B cell (primary cell): ENCODE measurements at regions not wholly inside any gene's neighbourhood (a gene's known extent, or its start where the extent isn't known, plus 50 kb on each side); places are given as distances from the start of the nearest gene placed in this dataset.

ENCODE experiments used
- ATAC-seq: fragments of 200-7000 bp; cut with Tn5 transposase; one replicate; pipeline ENCODE4 v1.10.0; 2021; ENCODE audit warnings: low read depth, mild to moderate bottlenecking, moderate number of reproducible peaks, moderate library complexity
- CTCF ChIA-PET: fragments of 350-600 bp; sonication (Branson Sonifier 250); formaldehyde crosslinking; loops from one replicate; lab custom pipeline; 2021; ENCODE audit warnings: antibody characterized with exemption, inconsistent platforms; lab: Charles Lee
- POLR2A ChIA-PET: fragments of 350-600 bp; sonication (Branson Sonifier 250); formaldehyde crosslinking; loops from one replicate; lab custom pipeline; 2021; ENCODE audit warnings: antibody characterized with exemption; lab: Charles Lee
- DNase-seq: peaks from one replicate; pipeline ENCODE4 v3.0.0; 2013
- H2AFZ ChIP-seq: 2 replicates; pipeline ENCODE4 v1.6.1; 2012; ENCODE audit warnings: mild to moderate bottlenecking, low read depth, low read length; ENCODE audit not compliant: insufficient read depth, poor library complexity, severe bottlenecking
- H3K27ac ChIP-seq, 2 donors: 1 replicate in 1 of 2; 2 replicates in 1 of 2; pipeline ENCODE4 v1.5.1; 2012 to 2013; ENCODE audit warnings: low read length in 2 of 2, mild to moderate bottlenecking in 2 of 2, moderate library complexity in 1 of 2
- H3K27me3 ChIP-seq, 4 experiments: fragments of 200-600 bp in 1 of 4; sonication (generic) in 1 of 4; replicated peaks in 1 of 4; 1 replicate in 2 of 4; 2 replicates in 2 of 4; pipeline versions ENCODE4 v1.6.1 to v1.7.0; 2013 to 2016; ENCODE audit warnings: low read length in 3 of 4, mild to moderate bottlenecking in 2 of 4, mixed read lengths in 1 of 4, moderate library complexity in 1 of 4; ENCODE audit not compliant: insufficient read depth in 4 of 4, control insufficient read depth in 3 of 4; ENCODE audit errors: control extremely low read depth in 1 of 4
- H3K36me3 ChIP-seq, 2 experiments: replicated peaks in 1 of 2; 1 replicate in 1 of 2; 2 replicates in 1 of 2; pipeline versions ENCODE4 v1.6.1 to v1.7.1; 2013; ENCODE audit warnings: low read length in 1 of 2; ENCODE audit not compliant: insufficient read depth in 2 of 2, control insufficient read depth in 1 of 2; ENCODE audit errors: control extremely low read depth in 1 of 2, extremely low read depth in 1 of 2
- H3K4me1 ChIP-seq, 2 donors: fragments of 200-600 bp in 1 of 2; sonication (generic) in 1 of 2; 1 replicate in 1 of 2; 2 replicates in 1 of 2; pipeline versions ENCODE4 v1.5.1 to v1.6.1; 2013 to 2017; ENCODE audit warnings: low read length in 2 of 2; ENCODE audit not compliant: control insufficient read depth in 2 of 2, insufficient read depth in 2 of 2
- H3K4me2 ChIP-seq: replicated peaks from 2 replicates; pipeline ENCODE3; 2012; ENCODE audit warnings: mild to moderate bottlenecking, low read depth, low read length; ENCODE audit not compliant: poor library complexity, severe bottlenecking
- H3K4me3 ChIP-seq, 5 experiments: fragments of 200-600 bp in 1 of 5; sonication (generic) in 1 of 5; 1 replicate in 3 of 5; 2 replicates in 2 of 5; pipeline versions ENCODE4 v1.5.1 to v1.7.0; 2011 to 2016; ENCODE audit warnings: low read length in 4 of 5, mild to moderate bottlenecking in 4 of 5, low read depth in 2 of 5, control low read depth in 1 of 5, moderate library complexity in 1 of 5; ENCODE audit not compliant: insufficient read depth in 1 of 5; ENCODE audit errors: control extremely low read depth in 1 of 5, extremely low read depth in 1 of 5
- H3K79me2 ChIP-seq: fragments of 200-600 bp; sonication (generic); one replicate; pipeline ENCODE4 v1.6.0; 2016; ENCODE audit warnings: low read length; ENCODE audit not compliant: control insufficient read depth, insufficient read depth
- H3K9ac ChIP-seq: fragments of 200-600 bp; sonication (generic); 2 replicates; pipeline ENCODE4 v1.6.1; 2017; ENCODE audit warnings: mild to moderate bottlenecking, low read length, moderate library complexity
- H3K9me3 ChIP-seq, 3 donors: one replicate each; pipeline versions ENCODE4 v1.6.1 to v1.7.1; 2013; ENCODE audit warnings: low read length in 2 of 3; ENCODE audit not compliant: control insufficient read depth in 2 of 3, insufficient read depth in 1 of 3; ENCODE audit errors: control extremely low read depth in 1 of 3
- H4K20me1 ChIP-seq: 2 replicates; pipeline ENCODE4 v1.6.0; 2012; ENCODE audit warnings: mild to moderate bottlenecking, low read length; ENCODE audit not compliant: insufficient read depth, control insufficient read depth, poor library complexity, severe bottlenecking
- H3K27ac Mint-ChIP-seq: one replicate; pipeline ENCODE4 v1.8.0; 2021; ENCODE audit warnings: mixed read lengths
- H3K27me3 Mint-ChIP-seq: one replicate; pipeline ENCODE4 v1.8.0; 2021; ENCODE audit warnings: mixed read lengths
- H3K4me1 Mint-ChIP-seq: one replicate; pipeline ENCODE4 v1.8.0; 2021; ENCODE audit warnings: mixed read lengths
- H3K4me3 Mint-ChIP-seq: one replicate; pipeline ENCODE4 v1.8.0; 2021; ENCODE audit warnings: mixed read lengths
- H3K9me3 Mint-ChIP-seq: one replicate; pipeline ENCODE4 v1.8.0; 2022; ENCODE audit warnings: mixed read lengths; ENCODE audit not compliant: insufficient read depth
- EZH2 ChIP-seq: IDR thresholded peaks from 2 replicates; pipeline ENCODE4 v1.6.1; 2012; ENCODE audit warnings: borderline replicate concordance, low read depth, mild to moderate bottlenecking, moderate library complexity, low read length; ENCODE audit not compliant: insufficient read depth, poor library complexity, severe bottlenecking
- WGBS: methylation state at CpG from one replicate; pipeline ENCODE4 v1.1.5; 2013; ENCODE audit warnings: missing lambda C conversion rate; ENCODE audit not compliant: insufficient coverage; 5-methylcytosine and 5-hydroxymethylcytosine counted together
- intact Hi-C: fragments of 100-400 bp; cut with micrococcal nuclease; formaldehyde crosslinking; loops from one replicate; pipeline ENCODE4 v1.10.0; 2022
- TF ChIP-seq, protein P1 (sequence below): fragments of 200-600 bp; IDR thresholded peaks from one replicate; pipeline ENCODE4 v1.8.0; 2022; ENCODE audit warnings: antibody characterized with exemption, mild to moderate bottlenecking

DNA sequence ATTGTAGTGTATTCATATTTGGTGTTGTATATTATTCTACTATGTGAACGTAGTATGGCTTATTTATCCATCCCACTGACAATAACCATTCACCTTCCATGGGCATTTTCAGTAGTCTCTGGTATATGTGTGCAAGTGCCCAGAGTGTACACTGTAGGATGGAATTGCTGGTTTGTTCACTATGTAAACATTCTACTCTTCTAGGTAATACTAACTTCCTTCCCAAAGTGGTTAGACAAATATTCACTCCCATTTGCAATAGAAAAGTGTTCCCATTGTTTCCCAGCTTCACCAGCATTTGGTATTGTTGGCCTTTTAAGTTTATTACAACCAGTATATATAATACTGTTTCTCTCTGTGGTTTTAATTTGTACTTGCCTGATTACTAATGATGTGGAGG lies 153.7 kb downstream of the C7orf25 start:
- ATAC-seq (no peak), DNase-seq (no peak)
- Histone ChIP-seq H3K36me3 (no peaks in the 10 kb centered on the region), H3K9ac (no peak overlapping the region), H3K27me3 (no peaks in the 10 kb centered on the region), H3K4me1 (no peaks in the 10 kb centered on the region), H3K9me3 (no peaks in the 10 kb centered on the region), H3K79me2 (no peaks in the 10 kb centered on the region), H2AFZ (no peak overlapping the region), H4K20me1 (no peaks in the 10 kb centered on the region), H3K4me3 (no peak overlapping the region), H3K27ac (no peak overlapping the region), H3K4me2 (no peak overlapping the region)
- H3K27ac Mint-ChIP-seq: no peak overlapping the region
- TF ChIP-seq, protein P1, sequence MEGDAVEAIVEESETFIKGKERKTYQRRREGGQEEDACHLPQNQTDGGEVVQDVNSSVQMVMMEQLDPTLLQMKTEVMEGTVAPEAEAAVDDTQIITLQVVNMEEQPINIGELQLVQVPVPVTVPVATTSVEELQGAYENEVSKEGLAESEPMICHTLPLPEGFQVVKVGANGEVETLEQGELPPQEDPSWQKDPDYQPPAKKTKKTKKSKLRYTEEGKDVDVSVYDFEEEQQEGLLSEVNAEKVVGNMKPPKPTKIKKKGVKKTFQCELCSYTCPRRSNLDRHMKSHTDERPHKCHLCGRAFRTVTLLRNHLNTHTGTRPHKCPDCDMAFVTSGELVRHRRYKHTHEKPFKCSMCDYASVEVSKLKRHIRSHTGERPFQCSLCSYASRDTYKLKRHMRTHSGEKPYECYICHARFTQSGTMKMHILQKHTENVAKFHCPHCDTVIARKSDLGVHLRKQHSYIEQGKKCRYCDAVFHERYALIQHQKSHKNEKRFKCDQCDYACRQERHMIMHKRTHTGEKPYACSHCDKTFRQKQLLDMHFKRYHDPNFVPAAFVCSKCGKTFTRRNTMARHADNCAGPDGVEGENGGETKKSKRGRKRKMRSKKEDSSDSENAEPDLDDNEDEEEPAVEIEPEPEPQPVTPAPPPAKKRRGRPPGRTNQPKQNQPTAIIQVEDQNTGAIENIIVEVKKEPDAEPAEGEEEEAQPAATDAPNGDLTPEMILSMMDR: no peak
- no peak for TF ChIP-seq EZH2
- no peaks in the 10 kb centered on the region for H3K9me3 Mint-ChIP-seq
- no peaks in the 10 kb centered on the region for H3K4me1 Mint-ChIP-seq
- POLR2A ChIA-PET: no interaction called here
- intact Hi-C loops: no loop called here
- WGBS: no CpG with 5 or more reads among the region's 1 CpG
- peaks cover 10% of the 10 kb centered on the region for H3K27me3 Mint-ChIP-seq
- H3K4me3 Mint-ChIP-seq: no peak overlapping the region
- CTCF ChIA-PET: no interaction called here

DNA sequence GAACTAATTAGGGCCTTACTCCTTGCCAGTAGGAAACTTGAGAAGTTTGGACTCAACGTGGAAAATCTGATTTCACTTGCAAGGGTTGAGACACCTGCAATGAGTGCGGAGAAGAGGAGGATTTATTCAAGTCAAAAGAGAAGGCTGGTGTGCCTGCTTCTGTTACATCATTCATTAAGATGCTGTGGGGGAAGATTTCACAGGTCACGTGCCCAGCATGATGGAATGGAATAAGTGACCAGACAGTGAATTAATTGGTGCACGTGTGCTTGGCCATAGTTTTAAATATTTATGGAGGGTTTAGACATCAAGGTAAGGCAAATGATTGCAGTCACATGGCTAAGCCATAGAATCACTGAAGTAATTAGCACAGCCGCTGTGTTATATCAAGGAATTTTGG lies 155.0 kb downstream of the C7orf25 start:
- Histone ChIP-seq H3K79me2 (no peaks in the 10 kb centered on the region), H3K27me3 (no peaks in the 10 kb centered on the region), H2AFZ (no peak overlapping the region), H3K27ac (no peak overlapping the region), H3K9ac (no peak overlapping the region), H3K4me2 (no peak overlapping the region), H3K36me3 (no peaks in the 10 kb centered on the region), H3K4me3 (no peak overlapping the region), H4K20me1 (no peaks in the 10 kb centered on the region), H3K4me1 (no peaks in the 10 kb centered on the region), H3K9me3 (no peaks in the 10 kb centered on the region)
- Mint-ChIP-seq H3K27ac (no peak overlapping the region), H3K27me3 (peaks cover 12% of the 10 kb centered on the region), H3K9me3 (peaks cover 2% of the 10 kb centered on the region), H3K4me1 (no peaks in the 10 kb centered on the region), H3K4me3 (no peak overlapping the region)
- TF ChIP-seq EZH2: no peak
- TF ChIP-seq, protein P1: no peak
- ChIA-PET CTCF (no interaction called here), POLR2A (no interaction called here)
- DNase-seq (no peak), ATAC-seq (no peak)
- intact Hi-C loops: no loop called here
- 77% methylated on average over 5 of the region's 5 CpGs for WGBS
